ENCODE measurements at regions not wholly inside any gene's neighbourhood (a gene's known extent, or its start where the extent isn't known, plus 50 kb on each side); places are given as distances from the start of the nearest gene placed in this dataset.
"Not testable (repeated sequence)": the region's sequence is repeated elsewhere in the genome, so short reads cannot be mapped to it uniquely, and the experiment has no call there.

DNA sequence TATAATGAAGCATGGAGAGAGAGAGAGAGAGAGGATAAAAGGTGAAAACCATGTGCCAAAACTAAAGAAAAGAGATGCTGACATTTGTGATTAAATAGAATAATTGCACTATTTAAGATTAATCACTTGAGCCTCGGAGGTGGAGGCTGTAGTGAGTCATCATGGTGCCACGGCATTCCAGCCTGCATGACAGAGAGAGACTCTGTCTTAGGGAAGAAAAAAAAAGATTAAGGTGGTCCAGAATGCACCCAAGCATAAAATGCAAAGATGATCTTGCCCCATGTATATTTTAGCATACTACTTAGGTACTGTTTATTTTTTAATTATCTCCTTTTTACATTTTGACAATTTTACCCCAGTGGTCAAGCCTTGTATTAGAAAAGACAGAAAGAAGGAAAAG is 742.5 kb downstream of the SPATA31A1 start:
- H3K36me3 ChIP-seq (ENCODE audit: insufficient read depth, low read length); H3K4me1 ChIP-seq (ENCODE audit: insufficient read depth, low read length); H3K4me3 ChIP-seq (ENCODE audit: low read length); H2AFZ ChIP-seq (ENCODE audit: low read depth, low read length); H3K9me3 ChIP-seq (ENCODE audit: low read length); H3K27me3 ChIP-seq (ENCODE audit: insufficient read depth, low read length): not testable (repeated sequence)

GRCh38 chr9:40106003-40106782 is 750.7 kb downstream of the SPATA31A1 start:
- H3K9me3 ChIP-seq (ENCODE audit: low read length), result not testable (repeated sequence)

GRCh38 chr9:40106783-40107248 is 751.3 kb downstream of the SPATA31A1 start:
- not testable (repeated sequence) for H3K36me3 ChIP-seq (ENCODE audit: insufficient read depth, low read length); H3K9me3 ChIP-seq (ENCODE audit: low read length); H3K4me1 ChIP-seq (ENCODE audit: insufficient read depth, low read length); H3K27me3 ChIP-seq (ENCODE audit: insufficient read depth, low read length); H2AFZ ChIP-seq (ENCODE audit: low read depth, low read length)
- peak overlapping the region; percentile 33 for H3K4me3 ChIP-seq (ENCODE audit: low read length)

More at GRCh38 chr9:40106003-40106782, 750.7 kb downstream of the SPATA31A1 start:
- H3K4me1 ChIP-seq (ENCODE audit: insufficient read depth, low read length); H3K27me3 ChIP-seq (ENCODE audit: insufficient read depth, low read length); H2AFZ ChIP-seq (ENCODE audit: low read depth, low read length); H3K36me3 ChIP-seq (ENCODE audit: insufficient read depth, low read length): not testable (repeated sequence)
- peak overlapping the region; percentile 76 for H3K4me3 ChIP-seq (ENCODE audit: low read length)

DNA sequence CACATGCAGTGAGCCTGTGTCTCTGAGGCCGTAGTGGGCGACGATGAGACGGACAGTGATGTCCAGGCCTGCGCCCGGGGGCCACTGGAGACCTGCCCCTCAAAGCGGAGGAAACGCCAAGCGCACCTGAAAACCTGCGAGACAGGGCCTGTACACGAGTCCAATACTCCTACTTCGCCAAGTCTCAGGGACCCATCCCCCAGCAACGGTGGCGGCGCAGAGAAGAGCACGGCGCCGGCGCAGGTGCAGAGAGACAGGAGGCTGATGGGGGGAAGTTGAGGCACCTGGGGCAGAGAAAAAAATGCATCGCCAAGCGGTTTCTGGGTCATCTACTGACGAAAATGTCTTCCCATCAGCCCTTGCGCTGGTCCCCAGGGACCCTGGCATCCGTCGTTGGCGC is 751.8 kb downstream of the SPATA31A1 start:
- H3K9me3 ChIP-seq (ENCODE audit: low read length); H2AFZ ChIP-seq (ENCODE audit: low read depth, low read length); H3K4me3 ChIP-seq (ENCODE audit: low read length); H3K36me3 ChIP-seq (ENCODE audit: insufficient read depth, low read length); H3K4me1 ChIP-seq (ENCODE audit: insufficient read depth, low read length); H3K27me3 ChIP-seq (ENCODE audit: insufficient read depth, low read length): not testable (repeated sequence)

DNA sequence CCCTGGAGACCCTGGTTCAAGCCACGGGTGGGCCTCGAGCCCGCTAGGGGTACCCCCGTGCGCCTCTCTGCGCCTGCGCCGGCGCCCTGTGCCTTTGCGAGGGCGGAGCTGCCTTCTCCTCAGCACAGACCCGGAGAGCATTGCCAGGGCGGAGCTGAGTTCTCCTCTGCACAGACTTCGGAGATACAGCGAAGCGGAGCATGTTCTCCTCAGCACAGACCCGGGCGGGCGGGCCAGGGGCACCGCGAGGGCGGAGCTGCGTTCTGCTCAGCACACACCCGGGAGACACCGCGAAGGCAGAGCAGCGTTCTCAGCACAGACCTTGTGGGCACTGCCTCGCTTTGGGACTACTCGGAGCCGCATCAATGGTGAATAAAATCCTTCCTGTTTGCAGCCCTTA is 753.0 kb downstream of the SPATA31A1 start:
- not testable (repeated sequence) for H3K9me3 ChIP-seq (ENCODE audit: low read length); H3K36me3 ChIP-seq (ENCODE audit: insufficient read depth, low read length); H3K4me1 ChIP-seq (ENCODE audit: insufficient read depth, low read length); H3K4me3 ChIP-seq (ENCODE audit: low read length); H3K27me3 ChIP-seq (ENCODE audit: insufficient read depth, low read length); H2AFZ ChIP-seq (ENCODE audit: low read depth, low read length)

DNA sequence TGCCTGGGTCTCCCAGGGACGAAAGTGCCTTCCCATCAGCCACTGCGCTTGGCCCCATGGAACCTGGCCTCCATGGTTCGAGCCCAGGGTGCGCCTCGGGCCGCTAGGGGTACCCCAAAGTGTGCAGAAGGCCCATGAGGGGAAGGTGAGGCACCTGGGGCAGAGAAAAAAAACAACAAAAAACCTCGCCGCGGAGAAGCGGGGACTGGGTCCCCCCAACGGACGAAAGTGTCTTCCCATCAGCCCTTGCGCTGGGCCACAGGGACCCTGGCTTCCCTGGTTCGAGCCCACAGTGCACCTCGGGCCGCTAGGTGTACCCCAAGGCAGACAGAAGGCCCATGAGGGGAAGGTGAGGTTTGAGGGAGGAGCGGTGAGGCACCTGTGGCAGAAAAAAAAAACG is 755.3 kb downstream of the SPATA31A1 start:
- not testable (repeated sequence) for H3K9me3 ChIP-seq (ENCODE audit: low read length); H2AFZ ChIP-seq (ENCODE audit: low read depth, low read length); H3K27me3 ChIP-seq (ENCODE audit: insufficient read depth, low read length); H3K36me3 ChIP-seq (ENCODE audit: insufficient read depth, low read length); H3K4me1 ChIP-seq (ENCODE audit: insufficient read depth, low read length); H3K4me3 ChIP-seq (ENCODE audit: low read length)

- not testable (repeated sequence) for H3K4me1 ChIP-seq (ENCODE audit: insufficient read depth, low read length); H3K27me3 ChIP-seq (ENCODE audit: insufficient read depth, low read length); H3K36me3 ChIP-seq (ENCODE audit: insufficient read depth, low read length); H3K9me3 ChIP-seq (ENCODE audit: low read length); H3K4me3 ChIP-seq (ENCODE audit: low read length); H2AFZ ChIP-seq (ENCODE audit: low read depth, low read length)
Measured at GRCh38 chr9:40111571-40111970, 756.1 kb downstream of the SPATA31A1 start.

GRCh38 chr9:40130598-40130997 is 775.1 kb downstream of the SPATA31A1 start:
- not testable (repeated sequence) for H2AFZ ChIP-seq (ENCODE audit: low read depth, low read length); H3K4me3 ChIP-seq (ENCODE audit: low read length); H3K27me3 ChIP-seq (ENCODE audit: insufficient read depth, low read length); H3K36me3 ChIP-seq (ENCODE audit: insufficient read depth, low read length); H3K9me3 ChIP-seq (ENCODE audit: low read length); H3K4me1 ChIP-seq (ENCODE audit: insufficient read depth, low read length)

DNA sequence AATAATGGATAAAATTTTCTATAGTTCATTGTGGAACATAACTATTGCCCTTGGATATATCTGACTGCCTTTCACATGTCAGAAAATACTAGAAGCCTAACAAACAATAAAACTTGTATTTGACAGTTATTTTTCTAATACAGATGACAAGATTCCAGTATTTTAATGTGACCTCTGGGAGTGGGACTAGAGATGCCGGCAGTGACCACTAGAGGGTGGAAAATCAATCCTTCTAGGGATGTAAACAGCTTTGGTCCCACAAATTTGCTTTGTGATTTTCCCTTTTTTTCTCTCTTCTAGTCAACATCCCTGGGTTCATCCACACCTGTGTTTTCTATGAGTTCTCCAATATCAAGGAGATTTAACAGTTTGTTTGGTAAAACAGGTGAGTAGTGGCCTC is 813.7 kb downstream of the SPATA31A1 start:
- not testable (repeated sequence) for H3K9me3 ChIP-seq (ENCODE audit: low read length); H3K4me1 ChIP-seq (ENCODE audit: insufficient read depth, low read length); H3K36me3 ChIP-seq (ENCODE audit: insufficient read depth, low read length); H2AFZ ChIP-seq (ENCODE audit: low read depth, low read length); H3K27me3 ChIP-seq (ENCODE audit: insufficient read depth, low read length); H3K4me3 ChIP-seq (ENCODE audit: low read length)

GRCh38 chr9:40173316-40173715 is 817.8 kb downstream of the SPATA31A1 start:
- not testable (repeated sequence) for H3K36me3 ChIP-seq (ENCODE audit: insufficient read depth, low read length); H3K4me3 ChIP-seq (ENCODE audit: low read length); H3K9me3 ChIP-seq (ENCODE audit: low read length); H3K27me3 ChIP-seq (ENCODE audit: insufficient read depth, low read length); H2AFZ ChIP-seq (ENCODE audit: low read depth, low read length); H3K4me1 ChIP-seq (ENCODE audit: insufficient read depth, low read length)

DNA sequence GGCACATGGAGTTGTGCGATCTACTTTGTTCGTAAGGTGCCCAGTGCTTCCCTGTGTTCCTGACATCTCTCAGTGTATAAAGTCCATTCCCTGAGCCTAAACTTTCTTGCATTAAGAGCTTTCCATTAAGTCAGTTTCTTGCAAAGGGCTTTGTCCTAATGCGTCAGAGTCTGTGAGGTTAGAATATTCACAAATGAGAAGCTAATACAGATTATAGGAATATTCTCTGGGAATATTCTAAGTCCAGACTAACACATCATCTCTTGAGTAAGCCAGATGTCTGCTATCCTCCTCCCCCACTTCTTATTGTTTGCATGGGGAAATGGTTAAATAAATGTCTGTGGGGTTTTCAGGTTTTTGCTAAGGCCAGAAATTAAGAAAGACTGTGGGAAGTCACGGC is 818.6 kb downstream of the SPATA31A1 start:
- not testable (repeated sequence) for H3K27me3 ChIP-seq (ENCODE audit: insufficient read depth, low read length); H3K4me3 ChIP-seq (ENCODE audit: low read length); H3K36me3 ChIP-seq (ENCODE audit: insufficient read depth, low read length); H3K4me1 ChIP-seq (ENCODE audit: insufficient read depth, low read length); H2AFZ ChIP-seq (ENCODE audit: low read depth, low read length); H3K9me3 ChIP-seq (ENCODE audit: low read length)

DNA sequence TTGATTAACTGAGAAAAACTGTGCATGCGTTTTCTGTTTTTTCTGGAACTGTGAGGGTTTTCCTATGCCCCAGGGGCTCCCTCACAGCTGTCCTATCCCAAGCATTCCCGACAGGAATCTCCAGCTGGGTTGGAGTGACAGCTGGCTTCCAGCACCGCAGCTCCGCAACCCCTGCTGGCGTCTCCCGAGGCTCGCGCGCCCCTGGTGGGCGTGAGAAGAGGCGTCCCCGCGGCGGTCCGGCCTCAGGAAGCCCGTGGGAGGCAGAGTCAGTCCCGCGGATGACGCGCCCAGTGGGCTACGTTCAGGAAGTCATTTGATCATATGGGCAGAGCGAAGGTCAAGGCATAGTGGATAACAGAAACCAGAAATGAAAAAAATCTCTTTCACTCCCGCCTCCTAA is 821.9 kb downstream of the SPATA31A1 start:
- H3K36me3 ChIP-seq (ENCODE audit: insufficient read depth, low read length); H2AFZ ChIP-seq (ENCODE audit: low read depth, low read length): not testable (repeated sequence)

GRCh38 chr9:40191403-40191802 is 835.9 kb downstream of the SPATA31A1 start:
- H2AFZ ChIP-seq (ENCODE audit: low read depth, low read length); H3K9me3 ChIP-seq (ENCODE audit: low read length); H3K4me1 ChIP-seq (ENCODE audit: insufficient read depth, low read length): not testable (repeated sequence)

More for the DNA sequence above, 821.9 kb downstream of the SPATA31A1 start:
- not testable (repeated sequence) for H3K4me3 ChIP-seq (ENCODE audit: low read length); H3K27me3 ChIP-seq (ENCODE audit: insufficient read depth, low read length); H3K4me1 ChIP-seq (ENCODE audit: insufficient read depth, low read length); H3K9me3 ChIP-seq (ENCODE audit: low read length)

DNA sequence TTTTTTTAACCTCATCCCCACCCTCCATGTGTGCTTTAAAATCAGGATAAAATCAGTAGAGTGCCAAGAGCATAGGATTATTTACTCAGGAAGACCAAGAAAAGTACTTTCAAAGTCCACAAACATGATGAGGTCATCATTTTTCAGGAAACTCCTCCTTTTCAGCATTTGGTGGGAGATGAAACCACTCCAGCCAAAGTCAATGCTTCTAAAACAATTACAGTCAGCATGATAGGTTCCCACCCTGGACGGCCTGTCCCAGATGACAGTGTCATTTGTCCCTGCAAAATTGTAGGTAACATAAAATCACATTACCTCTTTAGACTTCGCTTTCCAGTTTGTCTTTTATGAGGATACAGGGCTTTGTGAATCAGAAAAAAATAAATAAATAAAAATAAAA is 836.7 kb downstream of the SPATA31A1 start:
- H2AFZ ChIP-seq (ENCODE audit: low read depth, low read length); H3K27me3 ChIP-seq (ENCODE audit: insufficient read depth, low read length); H3K36me3 ChIP-seq (ENCODE audit: insufficient read depth, low read length); H3K4me1 ChIP-seq (ENCODE audit: insufficient read depth, low read length); H3K9me3 ChIP-seq (ENCODE audit: low read length); H3K4me3 ChIP-seq (ENCODE audit: low read length): not testable (repeated sequence)

More at GRCh38 chr9:40191403-40191802, 835.9 kb downstream of the SPATA31A1 start:
- H3K27me3 ChIP-seq (ENCODE audit: insufficient read depth, low read length); H3K4me3 ChIP-seq (ENCODE audit: low read length); H3K36me3 ChIP-seq (ENCODE audit: insufficient read depth, low read length): not testable (repeated sequence)

Measured in neuron (in vitro differentiated cells).